Mucosa of rectum (tissue), 2 donors: ENCODE measurements at regions not wholly inside any gene's neighbourhood (a gene's known extent, or its start where the extent isn't known, plus 50 kb on each side); places are given as distances from the start of the nearest gene placed in this dataset.

Source experiments
- H3K27ac ChIP-seq, 2 donors: one replicate each; pipeline ENCODE4 v1.7.0; 2013; ENCODE audit warnings: inconsistent platforms in 2 of 2, low read depth in 2 of 2, low read length in 2 of 2
- H3K27me3 ChIP-seq, 2 donors: one replicate each; pipeline ENCODE4 v1.7.0; 2013; ENCODE audit warnings: low read length in 2 of 2; ENCODE audit not compliant: control insufficient read depth in 2 of 2, insufficient read depth in 2 of 2
- H3K36me3 ChIP-seq, 2 donors: one replicate each; pipeline ENCODE4 v1.7.0; 2013; ENCODE audit warnings: low read length in 2 of 2; ENCODE audit not compliant: control insufficient read depth in 2 of 2, insufficient read depth in 2 of 2
- H3K4me1 ChIP-seq, 2 donors: one replicate each; pipeline ENCODE4 v1.7.0; 2013; ENCODE audit warnings: low read length in 2 of 2, mild to moderate bottlenecking in 1 of 2; ENCODE audit not compliant: control insufficient read depth in 2 of 2, insufficient read depth in 2 of 2
- H3K4me3 ChIP-seq, 2 donors: one replicate each; pipeline ENCODE4 v1.7.0; 2013; ENCODE audit warnings: low read length in 2 of 2
- H3K9ac ChIP-seq, 2 donors: one replicate each; pipeline ENCODE4 v1.7.0; 2013; ENCODE audit warnings: low read length in 2 of 2, low read depth in 1 of 2, mild to moderate bottlenecking in 1 of 2
- H3K9me3 ChIP-seq, 2 donors: one replicate each; pipeline ENCODE4 v1.7.0; 2013; ENCODE audit warnings: low read length in 2 of 2; ENCODE audit not compliant: control insufficient read depth in 2 of 2
- donor health status: healthy.
- donor health status: Normal muscosa, but diverticular disease.

- H3K4me1 ChIP-seq = no peaks in the 10 kb centered on the region
- no peaks in the 10 kb centered on the region for H3K27me3 ChIP-seq
- no peaks in the 10 kb centered on the region for H3K36me3 ChIP-seq
- H3K27ac ChIP-seq = no peak overlapping the region
- no peaks in the 10 kb centered on the region for H3K9me3 ChIP-seq
- H3K4me3 ChIP-seq = no peak overlapping the region
- no peak overlapping the region for H3K9ac ChIP-seq
Observed at GRCh38 chr22:26998716-26999115, 341.3 kb downstream of the MIAT start.

- Histone ChIP-seq H3K36me3 (no peaks in the 10 kb centered on the region), H3K27ac (no peak overlapping the region), H3K9ac (no peak overlapping the region), H3K4me3 (no peak overlapping the region), H3K27me3 (no peaks in the 10 kb centered on the region), H3K9me3 (no peaks in the 10 kb centered on the region), H3K4me1 (no peaks in the 10 kb centered on the region)
Observed at GRCh38 chr22:27003297-27003696, 345.9 kb downstream of the MIAT start.

- Histone ChIP-seq H3K27me3 (no peaks in the 10 kb centered on the region), H3K9ac (no peak overlapping the region), H3K9me3 (no peaks in the 10 kb centered on the region), H3K27ac (no peak overlapping the region), H3K4me1 (no peaks in the 10 kb centered on the region), H3K4me3 (no peak overlapping the region), H3K36me3 (no peaks in the 10 kb centered on the region)
Observed at GRCh38 chr22:27004434-27004833, 347.0 kb downstream of the MIAT start.

- no peak overlapping the region for H3K27ac ChIP-seq
- H3K9me3 ChIP-seq = no peaks in the 10 kb centered on the region
- no peaks in the 10 kb centered on the region for H3K27me3 ChIP-seq
- H3K4me3 ChIP-seq = no peak overlapping the region
- H3K9ac ChIP-seq = no peak overlapping the region
- no peaks in the 10 kb centered on the region for H3K36me3 ChIP-seq
- H3K4me1 ChIP-seq = no peaks in the 10 kb centered on the region
Observed at GRCh38 chr22:27008454-27008853, 351.1 kb downstream of the MIAT start.

GRCh38 chr22:27011133-27011532 is 353.7 kb downstream of the MIAT start:
- no peaks in the 10 kb centered on the region for H3K9me3 ChIP-seq
- no peak overlapping the region for H3K4me3 ChIP-seq
- H3K36me3 ChIP-seq = no peaks in the 10 kb centered on the region
- no peaks in the 10 kb centered on the region for H3K27me3 ChIP-seq
- no peak overlapping the region for H3K9ac ChIP-seq
- H3K4me1 ChIP-seq = no peaks in the 10 kb centered on the region
- no peak overlapping the region for H3K27ac ChIP-seq

GRCh38 chr22:27011717-27012116 is 354.3 kb downstream of the MIAT start:
- Histone ChIP-seq H3K9ac (no peak overlapping the region), H3K27ac (no peak overlapping the region), H3K9me3 (no peaks in the 10 kb centered on the region), H3K36me3 (no peaks in the 10 kb centered on the region), H3K27me3 (no peaks in the 10 kb centered on the region), H3K4me1 (no peaks in the 10 kb centered on the region), H3K4me3 (no peak overlapping the region)

GRCh38 chr22:27019827-27020226 is 362.4 kb downstream of the MIAT start:
- Histone ChIP-seq H3K4me3 (no peak overlapping the region), H3K36me3 (no peaks in the 10 kb centered on the region), H3K27ac (no peak overlapping the region), H3K9ac (no peak overlapping the region), H3K9me3 (no peaks in the 10 kb centered on the region), H3K4me1 (no peaks in the 10 kb centered on the region), H3K27me3 (no peaks in the 10 kb centered on the region)

GRCh38 chr22:27022274-27022895 is 365.0 kb downstream of the MIAT start:
- no peaks in the 10 kb centered on the region for H3K27me3 ChIP-seq

GRCh38 chr22:27022896-27023361 is 365.5 kb downstream of the MIAT start:
- no peak overlapping the region for H3K9ac ChIP-seq
- no peak overlapping the region for H3K4me3 ChIP-seq
- no peaks in the 10 kb centered on the region for H3K27me3 ChIP-seq
- H3K27ac ChIP-seq = no peak overlapping the region
- H3K9me3 ChIP-seq = no peaks in the 10 kb centered on the region
- no peaks in the 10 kb centered on the region for H3K36me3 ChIP-seq
- no peaks in the 10 kb centered on the region for H3K4me1 ChIP-seq

More at GRCh38 chr22:27022274-27022895, 365.0 kb downstream of the MIAT start:
- no peak overlapping the region for H3K9ac ChIP-seq
- no peaks in the 10 kb centered on the region for H3K36me3 ChIP-seq
- no peaks in the 10 kb centered on the region for H3K4me1 ChIP-seq
- no peak overlapping the region for H3K27ac ChIP-seq
- H3K9me3 ChIP-seq = no peaks in the 10 kb centered on the region
- no peak overlapping the region for H3K4me3 ChIP-seq

GRCh38 chr22:27023591-27023990 is 366.2 kb downstream of the MIAT start:
- Histone ChIP-seq H3K27ac (no peak overlapping the region), H3K9ac (no peak overlapping the region), H3K4me1 (no peaks in the 10 kb centered on the region), H3K4me3 (no peak overlapping the region), H3K9me3 (no peaks in the 10 kb centered on the region), H3K27me3 (no peaks in the 10 kb centered on the region), H3K36me3 (no peaks in the 10 kb centered on the region)

GRCh38 chr22:27024982-27025381 is 367.6 kb downstream of the MIAT start:
- Histone ChIP-seq H3K27ac (no peak overlapping the region), H3K4me3 (no peak overlapping the region), H3K9ac (no peak overlapping the region), H3K27me3 (no peaks in the 10 kb centered on the region), H3K36me3 (no peaks in the 10 kb centered on the region), H3K4me1 (no peaks in the 10 kb centered on the region), H3K9me3 (no peaks in the 10 kb centered on the region)
